ENCODE measurements at regions not wholly inside any gene's neighbourhood (a gene's known extent, or its start where the extent isn't known, plus 50 kb on each side); places are given as distances from the start of the nearest gene placed in this dataset.

- Histone ChIP-seq H3K4me3 (no peak overlapping the region), H3K4me1 (ENCODE audit: control insufficient read depth in 1 of 2, low read depth in 2 of 2) (no peaks in the 10 kb centered on the region), H3K36me3 (no peaks in the 10 kb centered on the region), H3K27me3 (replicated peaks; ENCODE audit: insufficient read depth) (no peaks in the 10 kb centered on the region), H3K27ac (no peak overlapping the region), H3K9me3 (no peaks in the 10 kb centered on the region)
- ATAC-seq (ENCODE audit: insufficient number of reproducible peaks, low FRiP score, low read depth), result no peak
- TF ChIP-seq, protein P1, sequence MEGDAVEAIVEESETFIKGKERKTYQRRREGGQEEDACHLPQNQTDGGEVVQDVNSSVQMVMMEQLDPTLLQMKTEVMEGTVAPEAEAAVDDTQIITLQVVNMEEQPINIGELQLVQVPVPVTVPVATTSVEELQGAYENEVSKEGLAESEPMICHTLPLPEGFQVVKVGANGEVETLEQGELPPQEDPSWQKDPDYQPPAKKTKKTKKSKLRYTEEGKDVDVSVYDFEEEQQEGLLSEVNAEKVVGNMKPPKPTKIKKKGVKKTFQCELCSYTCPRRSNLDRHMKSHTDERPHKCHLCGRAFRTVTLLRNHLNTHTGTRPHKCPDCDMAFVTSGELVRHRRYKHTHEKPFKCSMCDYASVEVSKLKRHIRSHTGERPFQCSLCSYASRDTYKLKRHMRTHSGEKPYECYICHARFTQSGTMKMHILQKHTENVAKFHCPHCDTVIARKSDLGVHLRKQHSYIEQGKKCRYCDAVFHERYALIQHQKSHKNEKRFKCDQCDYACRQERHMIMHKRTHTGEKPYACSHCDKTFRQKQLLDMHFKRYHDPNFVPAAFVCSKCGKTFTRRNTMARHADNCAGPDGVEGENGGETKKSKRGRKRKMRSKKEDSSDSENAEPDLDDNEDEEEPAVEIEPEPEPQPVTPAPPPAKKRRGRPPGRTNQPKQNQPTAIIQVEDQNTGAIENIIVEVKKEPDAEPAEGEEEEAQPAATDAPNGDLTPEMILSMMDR (IDR thresholded peaks at IDR 0.05), result no peak
- DNase-seq (ENCODE audit: low spot score), result no peak
These were observed 295.9 kb upstream of the UBE2E2 start for GRCh38 chr3:22907161-22907780.

DNA sequence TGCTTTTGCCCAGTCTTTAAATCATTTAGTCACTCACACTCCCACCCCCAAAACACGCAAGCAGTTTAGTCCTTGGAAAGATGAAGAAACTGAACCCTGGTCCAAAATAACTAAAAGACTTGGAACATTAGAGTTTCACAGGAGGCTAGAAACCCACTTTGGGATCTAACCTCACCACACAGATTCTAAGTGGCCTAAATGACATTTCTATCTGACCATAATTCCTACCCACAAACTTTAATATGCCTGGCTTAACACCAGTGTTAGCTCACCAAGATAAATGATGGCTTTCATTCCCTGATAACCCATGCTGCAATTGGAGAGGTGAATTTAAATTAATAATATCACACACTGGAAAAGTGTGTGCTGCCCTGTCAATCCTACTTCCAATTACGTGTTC is 295.3 kb upstream of the UBE2E2 start:
- H3K27ac ChIP-seq, result no peak overlapping the region

GRCh38 chr3:22908989-22909507 is 294.1 kb upstream of the UBE2E2 start:
- DNase-seq (ENCODE audit: low spot score), result no peak
- no peak for ATAC-seq (ENCODE audit: insufficient number of reproducible peaks, low FRiP score, low read depth)
- Histone ChIP-seq H3K4me3 (no peak overlapping the region), H3K9me3 (no peaks in the 10 kb centered on the region), H3K27me3 (replicated peaks; ENCODE audit: insufficient read depth) (no peaks in the 10 kb centered on the region), H3K36me3 (no peaks in the 10 kb centered on the region), H3K27ac (no peak overlapping the region), H3K4me1 (ENCODE audit: control insufficient read depth in 1 of 2, low read depth in 2 of 2) (no peaks in the 10 kb centered on the region)
- TF ChIP-seq, protein P1 (IDR thresholded peaks at IDR 0.05), result no peak

More for the DNA sequence above, 295.3 kb upstream of the UBE2E2 start:
- H3K36me3 ChIP-seq, result no peaks in the 10 kb centered on the region
- TF ChIP-seq, protein P1 (IDR thresholded peaks at IDR 0.05), result no peak
- no peaks in the 10 kb centered on the region for H3K27me3 ChIP-seq (replicated peaks; ENCODE audit: insufficient read depth)
- H3K4me3 ChIP-seq, result no peak overlapping the region
- no peak for DNase-seq (ENCODE audit: low spot score)
- H3K9me3 ChIP-seq, result no peaks in the 10 kb centered on the region
- H3K4me1 ChIP-seq (ENCODE audit: control insufficient read depth in 1 of 2, low read depth in 2 of 2), result no peaks in the 10 kb centered on the region
- ATAC-seq (ENCODE audit: insufficient number of reproducible peaks, low FRiP score, low read depth), result no peak

DNA sequence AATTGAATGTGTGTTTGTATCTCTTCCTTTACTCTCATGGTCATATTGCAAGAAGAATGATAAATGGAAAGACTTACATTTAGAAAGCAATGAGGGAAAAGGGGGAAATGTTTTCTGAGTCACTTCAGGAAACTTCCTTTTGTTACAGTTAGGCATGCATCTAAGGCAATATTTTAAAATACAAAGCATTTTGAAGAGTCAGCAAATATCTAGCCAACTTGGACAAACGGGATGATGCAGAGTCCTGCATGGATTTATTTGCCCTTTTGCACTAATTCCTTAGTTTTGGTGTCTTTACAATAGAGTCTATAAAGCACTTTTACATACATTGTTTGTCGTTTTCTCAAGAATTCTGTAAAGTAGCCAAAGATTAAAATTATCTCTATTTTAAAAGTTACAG is 286.2 kb upstream of the UBE2E2 start:
- Histone ChIP-seq H3K4me1 (ENCODE audit: control insufficient read depth in 1 of 2, low read depth in 2 of 2) (no peaks in the 10 kb centered on the region), H3K27ac (no peak overlapping the region), H3K36me3 (no peaks in the 10 kb centered on the region), H3K9me3 (no peaks in the 10 kb centered on the region), H3K27me3 (replicated peaks; ENCODE audit: insufficient read depth) (no peaks in the 10 kb centered on the region), H3K4me3 (no peak overlapping the region)
- ATAC-seq (ENCODE audit: insufficient number of reproducible peaks, low FRiP score, low read depth) (no peak), DNase-seq (ENCODE audit: low spot score) (no peak)
- TF ChIP-seq, protein P1 (IDR thresholded peaks at IDR 0.05), result no peak

GRCh38 chr3:22920006-22920405 is 283.1 kb upstream of the UBE2E2 start:
- DNase-seq (ENCODE audit: low spot score) (no peak), ATAC-seq (ENCODE audit: insufficient number of reproducible peaks, low FRiP score, low read depth) (no peak)
- Histone ChIP-seq H3K27me3 (replicated peaks; ENCODE audit: insufficient read depth) (no peaks in the 10 kb centered on the region), H3K9me3 (no peaks in the 10 kb centered on the region), H3K4me3 (no peak overlapping the region), H3K27ac (no peak overlapping the region), H3K36me3 (no peaks in the 10 kb centered on the region), H3K4me1 (ENCODE audit: control insufficient read depth in 1 of 2, low read depth in 2 of 2) (no peaks in the 10 kb centered on the region)
- TF ChIP-seq, protein P1 (IDR thresholded peaks at IDR 0.05), result no peak

Measured in thoracic aorta (tissue), 2 donors.